MG63 (cell line): ENCODE measurements at regions not wholly inside any gene's neighbourhood (a gene's known extent, or its start where the extent isn't known, plus 50 kb on each side); places are given as distances from the start of the nearest gene placed in this dataset.

Experiments used
- DNase-seq: peaks from one replicate; pipeline ENCODE4 v3.0.0-alpha.2; 2020
- H3K27me3 ChIP-seq: fragments of 250-450 bp; sonication (Bioruptor Pico); 2 replicates; pipeline ENCODE4 v1.5.1; 2020; ENCODE audit warnings: mild to moderate bottlenecking, moderate library complexity
- H3K36me3 ChIP-seq: fragments of 250-450 bp; sonication (Bioruptor Pico); 2 replicates; pipeline ENCODE4 v1.5.1; 2020; ENCODE audit warnings: mild to moderate bottlenecking, moderate library complexity
- H3K4me3 ChIP-seq: fragments of 250-450 bp; sonication (Bioruptor Pico); 2 replicates; pipeline ENCODE4 v1.5.1; 2020; ENCODE audit warnings: mild to moderate bottlenecking, moderate library complexity
- H3K9me3 ChIP-seq: fragments of 250-450 bp; sonication (Bioruptor Pico); 2 replicates; pipeline ENCODE4 v1.5.1; 2020; ENCODE audit warnings: mild to moderate bottlenecking, moderate library complexity

GRCh38 chr1:208374391-208374941, 130.3 kb upstream of the PLXNA2 start:
- H3K9me3 ChIP-seq: no peaks in the 10 kb centered on the region
- no peak overlapping the region for H3K4me3 ChIP-seq
- H3K27me3 ChIP-seq: no peaks in the 10 kb centered on the region; the same call in 1 of the 2 replicates
- no peak for DNase-seq
- no peaks in the 10 kb centered on the region for H3K36me3 ChIP-seq

GRCh38 chr1:208381481-208381880, 137.3 kb upstream of the PLXNA2 start:
- no peaks in the 10 kb centered on the region for H3K36me3 ChIP-seq
- DNase-seq: no peak
- no peaks in the 10 kb centered on the region for H3K9me3 ChIP-seq
- H3K4me3 ChIP-seq: no peak overlapping the region
- no peaks in the 10 kb centered on the region for H3K27me3 ChIP-seq

GRCh38 chr1:208387908-208388811, 144.0 kb upstream of the PLXNA2 start:
- Histone ChIP-seq H3K27me3 (no peaks in the 10 kb centered on the region), H3K4me3 (no peak overlapping the region), H3K9me3 (no peaks in the 10 kb centered on the region), H3K36me3 (no peaks in the 10 kb centered on the region)
- no peak for DNase-seq

- DNase-seq: no peak
- no peaks in the 10 kb centered on the region for H3K36me3 ChIP-seq
- H3K9me3 ChIP-seq: no peaks in the 10 kb centered on the region
- no peak overlapping the region for H3K4me3 ChIP-seq
- no peaks in the 10 kb centered on the region for H3K27me3 ChIP-seq
These were observed 149.2 kb upstream of the PLXNA2 start for GRCh38 chr1:208393416-208393815.

- Histone ChIP-seq H3K27me3 (no peaks in the 10 kb centered on the region), H3K4me3 (no peak overlapping the region), H3K36me3 (no peaks in the 10 kb centered on the region), H3K9me3 (no peaks in the 10 kb centered on the region)
- no peak for DNase-seq
These were observed 149.6 kb upstream of the PLXNA2 start for GRCh38 chr1:208393826-208394225.

DNA sequence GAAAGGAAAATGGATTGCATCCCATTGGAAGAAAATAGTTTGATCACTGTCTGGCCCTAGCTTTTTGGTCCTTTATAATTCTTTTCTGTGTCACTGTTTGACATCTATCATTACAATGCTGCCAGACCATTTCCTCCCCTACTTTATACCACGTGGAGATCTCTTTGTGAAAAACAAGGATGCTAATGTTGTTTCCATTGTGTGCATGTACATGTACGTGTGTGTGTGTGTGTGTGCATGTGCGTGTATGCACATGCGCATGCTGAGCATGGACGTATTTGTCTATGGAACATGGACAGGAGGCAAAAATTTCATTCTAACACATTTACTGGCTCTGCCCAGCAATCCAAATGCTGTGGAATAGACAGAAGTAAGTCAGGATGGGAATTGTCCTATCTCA, 153.1 kb upstream of the PLXNA2 start:
- Histone ChIP-seq H3K36me3 (no peaks in the 10 kb centered on the region), H3K27me3 (no peaks in the 10 kb centered on the region), H3K9me3 (no peaks in the 10 kb centered on the region), H3K4me3 (no peak overlapping the region)
- no peak for DNase-seq

GRCh38 chr1:208405014-208405413, 160.8 kb upstream of the PLXNA2 start:
- H3K9me3 ChIP-seq: no peaks in the 10 kb centered on the region
- no peaks in the 10 kb centered on the region for H3K36me3 ChIP-seq
- H3K4me3 ChIP-seq: no peak overlapping the region
- no peak for DNase-seq
- H3K27me3 ChIP-seq: no peaks in the 10 kb centered on the region

DNA sequence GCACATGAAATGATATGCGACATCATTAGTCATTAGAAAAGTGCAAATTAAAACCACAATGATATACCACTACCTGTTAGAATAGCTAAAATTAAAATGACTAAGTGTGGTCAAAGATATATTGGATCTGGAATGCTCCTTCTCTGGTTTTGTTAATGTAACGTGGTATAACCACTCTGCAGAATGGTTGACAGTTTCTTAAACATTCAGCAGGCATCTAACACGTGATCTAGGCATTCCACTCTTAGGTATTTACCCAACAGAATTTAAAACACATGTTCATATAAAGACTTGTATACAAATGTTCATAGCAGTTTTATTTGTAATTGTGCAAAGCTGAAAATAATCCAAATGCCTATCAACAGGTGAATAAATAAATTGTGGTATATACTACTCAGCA, 165.0 kb upstream of the PLXNA2 start:
- Histone ChIP-seq H3K4me3 (no peak overlapping the region), H3K27me3 (no peaks in the 10 kb centered on the region), H3K9me3 (no peaks in the 10 kb centered on the region), H3K36me3 (no peaks in the 10 kb centered on the region)
- DNase-seq: no peak

DNA sequence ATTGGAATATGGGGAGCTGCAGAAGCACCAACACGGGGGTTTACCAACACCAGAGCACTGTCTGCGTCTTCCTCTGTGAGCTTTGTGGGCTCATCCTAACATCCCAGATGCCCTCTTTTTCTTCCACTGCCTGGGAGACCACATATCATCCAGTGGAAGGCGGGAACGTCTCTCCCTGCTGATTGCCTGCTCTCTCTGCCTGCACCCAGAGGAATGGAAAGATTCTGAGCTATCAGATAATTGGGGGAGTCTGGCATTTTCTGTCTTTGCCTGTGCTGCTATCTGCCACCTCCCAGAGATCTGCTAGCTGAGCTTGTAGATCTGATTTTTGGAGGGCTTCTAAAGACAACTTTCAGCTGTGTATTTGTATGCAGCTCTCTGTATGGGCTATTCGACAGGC, 166.2 kb upstream of the PLXNA2 start:
- no peaks in the 10 kb centered on the region for H3K9me3 ChIP-seq
- no peaks in the 10 kb centered on the region for H3K27me3 ChIP-seq
- H3K36me3 ChIP-seq: no peaks in the 10 kb centered on the region
- H3K4me3 ChIP-seq: no peak overlapping the region
- DNase-seq: no peak

GRCh38 chr1:208413006-208413405, 168.8 kb upstream of the PLXNA2 start:
- no peak for DNase-seq
- Histone ChIP-seq H3K27me3 (no peaks in the 10 kb centered on the region), H3K36me3 (no peaks in the 10 kb centered on the region), H3K4me3 (no peak overlapping the region), H3K9me3 (no peaks in the 10 kb centered on the region)

DNA sequence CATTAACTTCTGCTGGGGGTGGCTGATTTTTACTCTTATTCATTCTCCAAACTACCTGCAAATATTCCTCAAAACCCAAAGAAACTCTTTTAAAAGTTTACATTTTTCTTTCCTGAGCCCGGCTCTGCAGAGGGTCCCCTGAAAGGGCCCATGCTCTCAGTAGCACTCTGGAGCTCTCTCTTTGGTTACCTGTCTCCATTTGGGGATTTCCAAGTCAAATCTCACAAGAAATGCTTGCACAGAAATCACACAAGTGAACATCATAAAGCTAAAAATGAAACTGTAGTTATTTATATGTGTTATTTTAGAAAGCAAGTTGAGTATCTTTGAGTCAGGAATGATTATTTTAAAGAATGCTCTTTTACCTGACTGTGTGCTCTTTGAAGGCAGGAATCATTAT, 174.5 kb upstream of the PLXNA2 start:
- Histone ChIP-seq H3K27me3 (no peaks in the 10 kb centered on the region), H3K9me3 (no peaks in the 10 kb centered on the region), H3K36me3 (no peaks in the 10 kb centered on the region), H3K4me3 (no peak overlapping the region)
- no peak for DNase-seq

- DNase-seq: no peak
- H3K4me3 ChIP-seq: no peak overlapping the region
- no peaks in the 10 kb centered on the region for H3K9me3 ChIP-seq
- H3K36me3 ChIP-seq: no peaks in the 10 kb centered on the region
- H3K27me3 ChIP-seq: no peaks in the 10 kb centered on the region
These were observed 175.7 kb upstream of the PLXNA2 start for GRCh38 chr1:208419746-208420420.

GRCh38 chr1:208420696-208421095, 176.5 kb upstream of the PLXNA2 start:
- Histone ChIP-seq H3K4me3 (no peak overlapping the region), H3K36me3 (no peaks in the 10 kb centered on the region)

DNA sequence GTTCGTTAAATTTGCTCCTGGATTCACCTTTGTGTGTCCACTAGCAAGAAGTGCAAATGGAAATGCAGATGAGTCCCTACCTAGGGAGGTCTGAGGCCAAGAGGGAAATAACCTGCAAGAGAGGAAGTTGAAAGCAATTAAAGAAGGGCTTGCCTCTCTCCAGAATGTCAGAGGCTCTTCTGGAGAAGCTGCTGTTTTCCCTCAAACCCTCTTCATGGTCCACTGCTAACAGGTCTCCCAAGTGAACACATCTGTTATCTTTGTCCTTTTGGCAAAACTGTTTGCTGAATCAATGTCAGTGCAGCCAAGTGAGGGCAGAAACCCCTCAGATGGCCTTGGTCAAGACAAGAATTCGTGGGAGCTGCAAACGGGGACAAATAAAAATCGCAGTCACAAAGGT, 177.3 kb upstream of the PLXNA2 start:
- no peak overlapping the region for H3K4me3 ChIP-seq
- no peak for DNase-seq
- no peaks in the 10 kb centered on the region for H3K27me3 ChIP-seq
- H3K36me3 ChIP-seq: no peaks in the 10 kb centered on the region
- no peaks in the 10 kb centered on the region for H3K9me3 ChIP-seq

More at GRCh38 chr1:208420696-208421095, 176.5 kb upstream of the PLXNA2 start:
- H3K9me3 ChIP-seq: no peaks in the 10 kb centered on the region
- H3K27me3 ChIP-seq: no peaks in the 10 kb centered on the region
- no peak for DNase-seq

DNA sequence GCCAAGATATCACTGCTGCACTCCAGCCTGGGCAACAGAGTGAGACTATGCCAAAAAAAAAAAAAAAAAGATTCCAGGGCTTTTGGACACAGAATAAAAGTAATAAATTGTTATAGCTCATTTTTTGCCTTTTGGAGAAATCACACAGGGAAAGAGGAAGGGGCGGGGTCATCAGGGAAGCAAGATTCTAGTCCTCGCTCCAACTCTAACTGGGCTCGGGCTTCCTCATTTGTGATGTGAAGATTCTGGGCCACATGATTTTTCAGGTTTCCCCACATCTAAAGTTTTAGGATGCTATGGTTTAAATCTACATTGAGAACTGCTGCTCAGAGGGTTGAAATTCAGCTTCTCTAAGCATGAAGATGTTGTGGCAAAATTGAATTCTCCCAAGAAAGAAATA, 179.3 kb upstream of the PLXNA2 start:
- H3K36me3 ChIP-seq: no peaks in the 10 kb centered on the region
- no peak overlapping the region for H3K4me3 ChIP-seq
- no peak for DNase-seq
- no peaks in the 10 kb centered on the region for H3K9me3 ChIP-seq
- H3K27me3 ChIP-seq: no peaks in the 10 kb centered on the region

DNA sequence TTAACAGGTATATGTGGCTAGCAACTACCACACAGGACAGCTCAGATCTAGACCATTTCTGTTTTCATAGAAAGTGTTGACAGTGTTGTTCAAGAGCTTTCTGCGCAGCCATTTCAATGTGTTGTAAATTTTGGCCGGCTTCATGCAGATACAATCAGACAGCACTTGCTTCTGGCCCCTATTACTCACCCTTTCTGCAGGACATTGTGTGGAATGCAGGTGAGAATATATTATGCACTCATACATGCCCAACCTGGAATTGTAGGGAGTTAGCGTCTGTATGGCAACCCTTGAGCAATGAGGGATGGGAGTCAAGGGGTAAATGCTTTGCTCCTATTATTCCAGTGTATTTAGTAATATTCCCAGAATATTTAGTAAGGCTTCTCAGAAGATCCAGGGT, 180.9 kb upstream of the PLXNA2 start:
- Histone ChIP-seq H3K36me3 (no peaks in the 10 kb centered on the region), H3K27me3 (no peaks in the 10 kb centered on the region), H3K4me3 (no peak overlapping the region), H3K9me3 (no peaks in the 10 kb centered on the region)
- DNase-seq: no peak

- no peaks in the 10 kb centered on the region for H3K9me3 ChIP-seq
- H3K36me3 ChIP-seq: no peaks in the 10 kb centered on the region
- no peak overlapping the region for H3K4me3 ChIP-seq
- no peaks in the 10 kb centered on the region for H3K27me3 ChIP-seq
- no peak for DNase-seq
These were observed 186.0 kb upstream of the PLXNA2 start for GRCh38 chr1:208430220-208430619.

- no peak overlapping the region for H3K4me3 ChIP-seq
- DNase-seq: peak; percentile 81
- no peaks in the 10 kb centered on the region for H3K36me3 ChIP-seq
- H3K27me3 ChIP-seq: no peaks in the 10 kb centered on the region
- no peaks in the 10 kb centered on the region for H3K9me3 ChIP-seq
These were observed 187.5 kb upstream of the PLXNA2 start for GRCh38 chr1:208431721-208432120.
